Stimulated activated naive B cell treated with anti-CD40 and anti-IgM and Interleukin-4, amounts not matched to agents 10 μg/mL and 1 μg/mL and 100 μg/mL, for 72 hours (primary cell): ENCODE measurements at regions not wholly inside any gene's neighbourhood (a gene's known extent, or its start where the extent isn't known, plus 50 kb on each side); places are given as distances from the start of the nearest gene placed in this dataset.
"Not testable (repeated sequence)": the region's sequence is repeated elsewhere in the genome, so short reads cannot be mapped to it uniquely, and the experiment has no call there.

Experiments used
- ATAC-seq, 2 donors: fragments of 150-1000 bp; cut with Tn5 transposase; replicated peaks; 2 replicates each; pipeline ENCODE4 v1.10.0; 2021; ENCODE audit warnings: moderate library complexity in 1 of 2
- DNase-seq: peaks from one replicate; pipeline ENCODE4 v3.0.0; 2021
- H3K27ac Mint-ChIP-seq: one replicate; pipeline ENCODE4 v1.8.0; 2022; ENCODE audit warnings: mild to moderate bottlenecking, mixed read lengths
- H3K27me3 Mint-ChIP-seq, 2 donors: one replicate each; pipeline ENCODE4 v1.8.0; 2022; ENCODE audit warnings: mixed read lengths in 2 of 2
- H3K36me3 Mint-ChIP-seq, 2 donors: one replicate each; pipeline ENCODE4 v1.8.0; 2022; ENCODE audit warnings: mixed read lengths in 2 of 2, mild to moderate bottlenecking in 1 of 2
- H3K4me1 Mint-ChIP-seq, 2 donors: one replicate each; pipeline ENCODE4 v1.8.0; 2022; ENCODE audit warnings: mixed read lengths in 2 of 2, mild to moderate bottlenecking in 1 of 2
- H3K4me3 Mint-ChIP-seq, 2 donors: one replicate each; pipeline ENCODE4 v1.8.0; 2022; ENCODE audit warnings: mild to moderate bottlenecking in 2 of 2, mixed read lengths in 2 of 2, moderate library complexity in 1 of 2
- H3K9me3 Mint-ChIP-seq, 2 donors: one replicate each; pipeline ENCODE4 v1.8.0; 2022; ENCODE audit warnings: mixed read lengths in 2 of 2, mild to moderate bottlenecking in 1 of 2

DNA sequence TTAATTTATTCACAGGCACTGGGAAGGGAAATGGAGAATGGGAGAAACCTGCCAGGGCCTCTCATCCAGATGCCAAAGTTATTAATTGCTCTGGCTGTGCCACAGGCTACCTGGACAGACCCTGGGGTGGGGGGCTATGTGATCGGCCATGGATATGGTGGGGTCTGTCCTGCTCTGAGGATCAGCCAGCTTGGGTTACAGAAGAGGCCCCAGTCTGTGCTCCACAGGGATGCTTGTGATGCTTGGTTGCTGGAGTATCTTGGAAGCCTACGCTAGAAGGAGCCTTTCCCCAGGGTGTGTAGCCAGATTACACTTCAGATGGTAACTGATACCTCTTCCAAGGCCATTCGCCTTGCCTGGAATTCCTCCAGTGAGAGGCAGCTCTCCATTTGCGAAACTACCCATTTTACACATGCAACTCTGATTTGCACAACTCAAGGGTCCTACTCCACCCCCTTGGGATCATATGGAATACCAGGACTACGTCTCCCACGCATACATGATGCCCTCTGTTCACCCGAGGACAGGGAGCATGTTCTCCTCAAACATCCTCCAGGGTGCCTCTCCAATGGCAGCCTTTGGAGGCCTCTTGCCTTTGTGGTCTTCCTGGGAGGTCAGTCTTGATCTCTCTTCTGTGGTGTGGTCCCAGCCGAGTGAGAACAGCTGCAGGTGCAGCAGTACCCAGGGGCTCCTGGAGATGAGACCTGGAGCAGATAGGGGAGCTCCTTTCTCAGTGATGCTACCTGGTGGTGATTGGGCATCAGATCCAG is 186.6 kb upstream of the TSHZ3 start:
- Mint-ChIP-seq H3K4me3 (no peak overlapping the region), H3K4me1 (no peaks in the 10 kb centered on the region), H3K27me3 (no peaks in the 10 kb centered on the region), H3K36me3 (peaks cover 0 to 3% of the 10 kb centered on the region in 2 donors), H3K9me3 (peaks cover 3 to 16% of the 10 kb centered on the region in 2 donors), H3K27ac (no peak overlapping the region)
- DNase-seq (no peak), ATAC-seq (no peak)

DNA sequence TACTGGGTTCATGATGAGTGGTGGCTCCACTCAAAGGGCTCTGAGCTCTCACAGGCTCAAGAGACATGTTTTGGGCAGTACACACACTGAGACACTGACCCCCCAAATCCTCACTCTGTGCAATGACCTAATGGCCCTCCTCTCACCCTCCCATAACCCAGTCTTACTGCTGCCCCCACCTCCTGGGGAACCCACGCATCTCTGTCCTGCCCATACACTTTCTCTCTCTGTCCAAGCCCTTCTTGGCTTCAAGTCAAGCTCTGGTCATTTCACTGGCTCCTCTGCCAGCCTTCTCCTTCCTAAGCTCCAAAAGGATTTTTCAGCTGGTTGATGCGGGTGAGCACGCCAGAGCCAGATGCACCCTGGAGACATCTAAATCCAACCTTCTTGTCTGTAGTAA is 187.9 kb upstream of the TSHZ3 start:
- H3K4me1 Mint-ChIP-seq = no peaks in the 10 kb centered on the region
- no peak overlapping the region for H3K4me3 Mint-ChIP-seq
- peaks cover 0 to 3% of the 10 kb centered on the region in 2 donors for H3K36me3 Mint-ChIP-seq
- H3K9me3 Mint-ChIP-seq = peaks cover 0 to 18% of the 10 kb centered on the region in 2 donors
- ATAC-seq (no peak), DNase-seq (no peak)
- no peaks in the 10 kb centered on the region for H3K27me3 Mint-ChIP-seq
- no peak overlapping the region for H3K27ac Mint-ChIP-seq

DNA sequence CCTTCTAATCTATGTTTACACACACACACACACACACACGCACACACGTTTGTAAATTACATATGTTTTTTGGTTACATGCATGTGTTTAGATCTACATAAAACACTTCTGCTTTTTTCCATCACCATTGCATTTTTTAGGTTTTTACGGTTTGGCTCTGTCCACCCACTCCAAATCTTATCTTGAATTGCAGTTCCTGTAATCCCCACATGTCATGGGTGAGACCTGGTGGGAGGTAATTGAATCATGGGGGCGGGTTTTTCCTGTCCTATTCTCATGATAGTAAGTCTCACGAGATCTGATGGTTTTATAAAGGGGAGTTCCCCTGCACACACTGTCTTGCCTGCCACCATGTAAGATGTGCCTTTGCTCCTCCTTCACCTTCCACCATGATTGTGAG is 188.7 kb upstream of the TSHZ3 start:
- DNase-seq, ATAC-seq, H3K4me1 Mint-ChIP-seq, H3K36me3 Mint-ChIP-seq, H3K27ac Mint-ChIP-seq, H3K4me3 Mint-ChIP-seq, H3K27me3 Mint-ChIP-seq: not testable (repeated sequence)
- peaks cover 0 to 18% of the 10 kb centered on the region in 2 donors for H3K9me3 Mint-ChIP-seq

GRCh38 chr19:31538879-31539278 is 189.6 kb upstream of the TSHZ3 start:
- H3K36me3 Mint-ChIP-seq = peaks cover 0 to 3% of the 10 kb centered on the region in 2 donors

GRCh38 chr19:31539386-31539785 is 190.2 kb upstream of the TSHZ3 start:
- DNase-seq (no peak), ATAC-seq (no peak)
- Mint-ChIP-seq H3K4me1 (no peaks in the 10 kb centered on the region), H3K27me3 (no peaks in the 10 kb centered on the region), H3K36me3 (peaks cover 0 to 3% of the 10 kb centered on the region in 2 donors), H3K9me3 (peaks cover 4 to 18% of the 10 kb centered on the region in 2 donors), H3K27ac (no peak overlapping the region), H3K4me3 (no peak overlapping the region)

More at GRCh38 chr19:31538879-31539278, 189.6 kb upstream of the TSHZ3 start:
- Mint-ChIP-seq H3K4me3 (no peak overlapping the region), H3K9me3 (peaks cover 0 to 18% of the 10 kb centered on the region in 2 donors), H3K27me3 (no peaks in the 10 kb centered on the region), H3K27ac (no peak overlapping the region), H3K4me1 (no peaks in the 10 kb centered on the region)
- DNase-seq (no peak), ATAC-seq (no peak)

- Mint-ChIP-seq H3K27me3 (no peaks in the 10 kb centered on the region), H3K27ac (no peak overlapping the region), H3K36me3 (peaks cover 0 to 3% of the 10 kb centered on the region in 2 donors), H3K9me3 (peaks cover 4 to 18% of the 10 kb centered on the region in 2 donors), H3K4me3 (no peak overlapping the region), H3K4me1 (no peaks in the 10 kb centered on the region)
- no peak for DNase-seq
- ATAC-seq = no peak
Measured at GRCh38 chr19:31541396-31541795, 192.2 kb upstream of the TSHZ3 start.

- Mint-ChIP-seq H3K4me3 (no peak overlapping the region), H3K36me3 (no peaks in the 10 kb centered on the region), H3K27ac (no peak overlapping the region), H3K4me1 (no peaks in the 10 kb centered on the region), H3K9me3 (peaks cover 9 to 10% of the 10 kb centered on the region in 2 donors), H3K27me3 (no peaks in the 10 kb centered on the region)
- DNase-seq (no peak), ATAC-seq (no peak)
Measured at GRCh38 chr19:31543456-31543855, 194.2 kb upstream of the TSHZ3 start.

DNA sequence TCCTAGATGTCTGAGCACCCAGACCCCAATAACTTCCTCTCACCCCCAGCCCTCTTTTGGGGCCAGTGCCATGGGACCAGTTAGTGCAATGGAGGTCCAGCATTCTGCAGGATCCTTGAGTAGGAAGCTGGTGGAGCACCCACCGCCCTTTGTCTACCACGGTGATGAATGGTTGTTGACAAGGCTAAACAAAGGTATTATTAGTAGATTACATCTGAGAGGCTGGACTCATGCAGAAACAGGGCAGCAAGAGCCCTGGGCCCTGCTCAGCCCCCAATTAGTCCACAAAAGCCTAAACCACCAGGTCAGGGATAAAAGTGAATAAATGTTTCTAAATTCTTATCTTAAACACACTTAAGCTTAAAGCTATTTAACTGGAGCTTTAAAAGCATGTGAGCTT is 196.5 kb upstream of the TSHZ3 start:
- no peak overlapping the region for H3K4me3 Mint-ChIP-seq
- H3K36me3 Mint-ChIP-seq = no peaks in the 10 kb centered on the region
- DNase-seq = no peak

DNA sequence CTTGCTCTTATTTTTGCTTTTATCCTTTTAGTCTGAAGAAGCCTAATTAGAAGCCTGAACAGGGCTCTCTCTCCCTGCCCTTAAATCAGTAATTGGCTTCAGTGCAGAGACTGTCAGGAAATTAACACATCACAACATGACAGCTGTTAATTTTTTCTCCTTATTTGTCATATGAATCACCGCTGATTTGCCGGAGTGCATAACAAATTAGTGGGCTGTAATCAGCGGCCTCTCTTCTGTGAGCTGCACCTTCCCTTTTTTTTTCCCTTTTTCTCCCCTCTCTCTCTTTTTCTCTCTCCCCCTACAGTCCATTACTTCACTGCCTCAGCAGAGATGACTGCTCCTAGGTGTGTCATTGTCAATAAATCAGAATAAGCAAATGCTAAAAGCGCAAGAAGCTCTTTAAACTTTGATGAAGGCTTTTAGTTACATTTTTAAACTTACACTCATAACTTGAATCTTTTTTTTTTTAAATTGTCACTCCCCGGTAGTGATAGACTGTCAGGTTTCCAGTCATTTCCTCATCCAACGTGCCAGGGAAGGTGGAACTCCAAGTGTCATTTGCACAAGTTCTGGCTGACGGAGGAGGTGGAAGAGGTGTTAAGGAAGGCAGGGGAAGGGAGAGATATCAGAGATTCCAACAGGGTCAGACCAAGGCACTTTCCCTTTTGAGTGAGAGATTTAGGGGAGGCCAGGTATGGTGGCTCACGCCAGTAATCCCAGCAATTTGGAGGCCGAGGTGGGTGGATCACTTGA is 197.1 kb upstream of the TSHZ3 start:
- Mint-ChIP-seq H3K36me3 (no peaks in the 10 kb centered on the region), H3K27ac (no peak overlapping the region), H3K9me3 (peaks cover 8 to 17% of the 10 kb centered on the region in 2 donors), H3K4me1 (no peaks in the 10 kb centered on the region), H3K27me3 (peaks cover 0 to under 1% of the 10 kb centered on the region in 2 donors), H3K4me3 (no peak overlapping the region)
- DNase-seq (no peak), ATAC-seq (no peak)

More for the DNA sequence above, 196.5 kb upstream of the TSHZ3 start:
- Mint-ChIP-seq H3K27me3 (no peaks in the 10 kb centered on the region), H3K4me1 (no peaks in the 10 kb centered on the region), H3K9me3 (peaks cover 10 to 16% of the 10 kb centered on the region in 2 donors), H3K27ac (no peak overlapping the region)
- ATAC-seq = no peak

GRCh38 chr19:31548941-31549340 is 199.7 kb upstream of the TSHZ3 start:
- Mint-ChIP-seq H3K4me3 (no peak overlapping the region), H3K36me3 (no peaks in the 10 kb centered on the region), H3K27me3 (peaks cover 0 to 5% of the 10 kb centered on the region in 2 donors), H3K4me1 (no peaks in the 10 kb centered on the region), H3K9me3 (peaks cover 8 to 17% of the 10 kb centered on the region in 2 donors), H3K27ac (no peak overlapping the region)
- DNase-seq (no peak), ATAC-seq (no peak)

- H3K4me1 Mint-ChIP-seq = no peaks in the 10 kb centered on the region
- H3K36me3 Mint-ChIP-seq = no peaks in the 10 kb centered on the region
- no peak for ATAC-seq
- H3K9me3 Mint-ChIP-seq = peaks cover 7 to 11% of the 10 kb centered on the region in 2 donors
- H3K27ac Mint-ChIP-seq = no peak overlapping the region
- no peak for DNase-seq
- H3K4me3 Mint-ChIP-seq = no peak overlapping the region
- peaks cover 0 to 5% of the 10 kb centered on the region in 2 donors for H3K27me3 Mint-ChIP-seq
Measured at GRCh38 chr19:31553112-31553845, 204.0 kb upstream of the TSHZ3 start.

- Mint-ChIP-seq H3K9me3 (peaks cover 8 to 12% of the 10 kb centered on the region in 2 donors), H3K27me3 (peaks cover 0 to 5% of the 10 kb centered on the region in 2 donors), H3K4me3 (no peak overlapping the region), H3K4me1 (no peaks in the 10 kb centered on the region), H3K36me3 (no peaks in the 10 kb centered on the region), H3K27ac (no peak overlapping the region)
- ATAC-seq (no peak), DNase-seq (no peak)
Measured at GRCh38 chr19:31553846-31554215, 204.6 kb upstream of the TSHZ3 start.

DNA sequence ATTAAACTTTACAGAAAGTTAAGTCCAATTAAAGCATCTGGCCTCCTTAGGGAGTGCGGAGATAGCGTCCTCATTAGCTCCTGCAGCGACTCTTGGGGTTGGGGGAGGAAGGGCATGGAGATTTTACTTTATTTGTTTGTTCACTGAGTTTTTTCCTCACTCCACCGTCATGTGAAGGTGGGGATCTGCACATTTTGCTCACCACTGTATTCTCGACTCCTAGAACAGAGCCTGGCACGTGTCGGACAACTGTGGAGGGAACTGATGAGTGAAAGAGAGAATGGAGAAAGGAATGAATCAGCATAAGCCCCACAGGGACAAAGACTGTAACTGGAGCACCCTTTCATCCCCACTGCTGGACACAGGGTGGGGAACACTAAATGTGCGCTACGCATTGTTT is 205.1 kb upstream of the TSHZ3 start:
- Mint-ChIP-seq H3K27me3 (peaks cover 0 to 5% of the 10 kb centered on the region in 2 donors), H3K27ac (no peak overlapping the region), H3K36me3 (no peaks in the 10 kb centered on the region), H3K4me3 (no peak overlapping the region), H3K4me1 (no peaks in the 10 kb centered on the region), H3K9me3 (peaks cover 6 to 12% of the 10 kb centered on the region in 2 donors)
- DNase-seq = no peak
- no peak for ATAC-seq

- H3K36me3 Mint-ChIP-seq = no peaks in the 10 kb centered on the region
- no peaks in the 10 kb centered on the region for H3K4me1 Mint-ChIP-seq
- H3K9me3 Mint-ChIP-seq = peaks cover 10 to 12% of the 10 kb centered on the region in 2 donors
- peaks cover 0 to 5% of the 10 kb centered on the region in 2 donors for H3K27me3 Mint-ChIP-seq
- no peak overlapping the region for H3K27ac Mint-ChIP-seq
- ATAC-seq = no peak
- no peak for DNase-seq
- H3K4me3 Mint-ChIP-seq = no peak overlapping the region
Measured at GRCh38 chr19:31555634-31556215, 206.5 kb upstream of the TSHZ3 start.
